ENCODE measurements at regions not wholly inside any gene's neighbourhood (a gene's known extent, or its start where the extent isn't known, plus 50 kb on each side); places are given as distances from the start of the nearest gene placed in this dataset.

DNA sequence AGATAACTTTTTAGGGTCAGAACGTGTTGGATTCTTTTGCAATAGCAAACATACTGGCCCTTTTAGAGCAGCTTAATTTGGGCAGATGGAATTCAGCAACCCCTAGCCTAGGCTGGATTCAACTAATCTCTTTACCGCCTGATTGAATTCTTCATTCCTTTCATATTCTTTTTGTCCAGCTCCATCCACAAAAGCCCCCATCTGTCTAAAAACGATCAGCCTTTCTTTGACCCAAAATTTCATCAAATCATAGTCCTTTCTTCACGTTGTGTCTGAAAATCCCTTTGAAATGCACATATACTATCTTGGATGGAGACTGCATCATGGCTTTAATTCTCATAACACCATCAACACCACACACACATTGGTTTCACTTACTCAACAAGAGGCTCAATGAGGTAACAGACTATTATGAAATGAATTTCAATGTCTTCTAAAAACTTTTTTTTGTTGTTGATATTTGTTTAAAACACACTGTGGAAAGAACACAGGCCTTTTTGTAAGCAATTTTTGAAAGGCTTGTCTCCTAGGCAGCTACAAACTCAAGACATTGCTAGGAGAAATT lies 128.0 kb upstream of the EEA1 start:
- no peaks in the 10 kb centered on the region for H3K4me1 ChIP-seq (ENCODE audit: low read depth)
- ATAC-seq (no peak), DNase-seq (no peak)
- no peak overlapping the region for H3K4me3 ChIP-seq
- TF ChIP-seq, protein P1, sequence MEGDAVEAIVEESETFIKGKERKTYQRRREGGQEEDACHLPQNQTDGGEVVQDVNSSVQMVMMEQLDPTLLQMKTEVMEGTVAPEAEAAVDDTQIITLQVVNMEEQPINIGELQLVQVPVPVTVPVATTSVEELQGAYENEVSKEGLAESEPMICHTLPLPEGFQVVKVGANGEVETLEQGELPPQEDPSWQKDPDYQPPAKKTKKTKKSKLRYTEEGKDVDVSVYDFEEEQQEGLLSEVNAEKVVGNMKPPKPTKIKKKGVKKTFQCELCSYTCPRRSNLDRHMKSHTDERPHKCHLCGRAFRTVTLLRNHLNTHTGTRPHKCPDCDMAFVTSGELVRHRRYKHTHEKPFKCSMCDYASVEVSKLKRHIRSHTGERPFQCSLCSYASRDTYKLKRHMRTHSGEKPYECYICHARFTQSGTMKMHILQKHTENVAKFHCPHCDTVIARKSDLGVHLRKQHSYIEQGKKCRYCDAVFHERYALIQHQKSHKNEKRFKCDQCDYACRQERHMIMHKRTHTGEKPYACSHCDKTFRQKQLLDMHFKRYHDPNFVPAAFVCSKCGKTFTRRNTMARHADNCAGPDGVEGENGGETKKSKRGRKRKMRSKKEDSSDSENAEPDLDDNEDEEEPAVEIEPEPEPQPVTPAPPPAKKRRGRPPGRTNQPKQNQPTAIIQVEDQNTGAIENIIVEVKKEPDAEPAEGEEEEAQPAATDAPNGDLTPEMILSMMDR (IDR thresholded peaks at IDR 0.05): no peak
- H3K36me3 ChIP-seq (ENCODE audit: low read depth): no peaks in the 10 kb centered on the region
- intact Hi-C loops (cut with DNase I, micrococcal nuclease): no loop called here
- H3K9me3 ChIP-seq: no peaks in the 10 kb centered on the region

DNA sequence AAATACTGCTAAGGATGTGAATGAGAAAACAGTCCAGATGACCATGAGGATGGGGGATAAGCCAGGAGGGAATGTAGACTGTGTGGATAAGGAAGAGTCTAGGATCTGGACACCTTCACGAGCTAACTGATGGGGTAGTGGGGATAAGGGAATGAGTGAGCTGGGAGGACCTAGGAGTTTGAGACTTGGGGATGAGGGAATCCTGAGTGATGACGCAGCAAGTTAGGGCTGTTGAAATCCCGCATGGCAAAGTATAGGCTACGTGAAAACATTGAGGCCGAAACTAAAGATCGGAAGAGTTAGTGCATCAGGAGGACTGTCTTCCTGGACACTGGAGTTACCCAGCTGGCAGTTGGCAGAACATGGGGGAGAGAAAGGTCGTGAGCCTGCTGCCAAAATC lies 129.2 kb upstream of the EEA1 start:
- ATAC-seq: no peak
- no peak for DNase-seq
- TF ChIP-seq, protein P1 (IDR thresholded peaks at IDR 0.05): no peak
- no peak overlapping the region for H3K4me3 ChIP-seq
- H3K4me1 ChIP-seq (ENCODE audit: low read depth): no peaks in the 10 kb centered on the region
- H3K9me3 ChIP-seq: no peaks in the 10 kb centered on the region
- no peaks in the 10 kb centered on the region for H3K36me3 ChIP-seq (ENCODE audit: low read depth)
- intact Hi-C loops (cut with DNase I, micrococcal nuclease): no loop called here

DNA sequence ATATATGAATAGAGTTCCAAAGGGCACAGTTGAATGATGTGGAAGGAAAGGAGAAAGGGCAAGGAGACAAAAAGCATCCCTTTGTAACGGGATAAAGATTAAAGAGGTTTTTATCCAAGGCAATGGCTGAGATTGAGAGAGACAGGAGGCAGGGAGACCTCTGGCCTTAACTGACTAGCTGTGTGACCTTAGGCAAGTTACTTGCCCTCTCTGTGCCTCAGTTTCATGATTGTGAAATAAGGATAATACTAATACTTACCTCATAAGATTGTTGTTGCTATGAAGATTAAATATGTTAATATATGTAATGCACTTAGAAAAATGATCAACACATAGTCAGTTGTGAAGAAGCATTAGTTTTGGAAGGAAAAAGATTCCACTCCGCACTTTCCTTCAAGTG lies 130.2 kb upstream of the EEA1 start:
- no peak for DNase-seq
- no peak for ATAC-seq
- intact Hi-C loops (cut with DNase I, micrococcal nuclease): no loop called here
- TF ChIP-seq, protein P1 (IDR thresholded peaks at IDR 0.05): no peak
- H3K4me1 ChIP-seq (ENCODE audit: low read depth): no peaks in the 10 kb centered on the region
- H3K36me3 ChIP-seq (ENCODE audit: low read depth): no peaks in the 10 kb centered on the region
- no peak overlapping the region for H3K4me3 ChIP-seq
- H3K9me3 ChIP-seq: no peaks in the 10 kb centered on the region

DNA sequence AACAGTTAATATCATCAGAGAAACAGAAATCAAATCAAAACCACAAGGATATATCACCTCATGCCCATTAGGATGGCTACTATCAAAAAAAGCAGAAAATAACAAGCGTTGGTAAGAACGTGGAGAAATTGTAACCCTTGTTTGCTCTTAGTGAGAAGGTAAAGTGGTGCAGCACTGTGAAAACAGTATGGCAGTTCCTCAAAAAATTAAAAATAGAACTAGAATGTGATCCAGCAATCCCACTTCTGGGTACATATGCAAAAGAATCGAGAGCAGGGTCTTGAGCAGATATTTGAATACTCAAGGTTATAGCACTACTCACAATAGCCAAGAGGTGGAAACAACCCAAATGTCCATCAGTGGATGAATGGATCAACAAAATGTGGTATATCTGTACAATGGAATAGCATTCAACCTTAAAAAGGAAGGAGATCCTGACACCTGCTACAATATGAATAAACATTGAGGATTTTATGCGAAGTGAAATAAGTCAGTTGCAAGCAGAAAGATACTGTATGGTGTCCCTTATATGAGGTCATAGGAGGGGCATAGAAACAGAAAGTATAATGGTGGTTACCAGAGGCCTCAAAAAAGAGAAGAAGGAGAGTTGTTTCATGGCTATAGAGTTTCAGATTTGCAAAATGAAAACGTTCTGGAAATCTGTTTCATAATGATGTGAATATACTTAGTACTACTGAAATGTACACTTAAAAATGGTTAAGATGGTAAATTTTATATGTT lies 131.0 kb upstream of the EEA1 start:
- intact Hi-C loops (cut with DNase I, micrococcal nuclease): no loop called here
- TF ChIP-seq, protein P1 (IDR thresholded peaks at IDR 0.05): no peak
- Histone ChIP-seq H3K4me3 (no peak overlapping the region), H3K36me3 (ENCODE audit: low read depth) (no peaks in the 10 kb centered on the region), H3K9me3 (no peaks in the 10 kb centered on the region), H3K4me1 (ENCODE audit: low read depth) (no peaks in the 10 kb centered on the region)
- ATAC-seq (peak; percentile 52), DNase-seq (no peak)

DNA sequence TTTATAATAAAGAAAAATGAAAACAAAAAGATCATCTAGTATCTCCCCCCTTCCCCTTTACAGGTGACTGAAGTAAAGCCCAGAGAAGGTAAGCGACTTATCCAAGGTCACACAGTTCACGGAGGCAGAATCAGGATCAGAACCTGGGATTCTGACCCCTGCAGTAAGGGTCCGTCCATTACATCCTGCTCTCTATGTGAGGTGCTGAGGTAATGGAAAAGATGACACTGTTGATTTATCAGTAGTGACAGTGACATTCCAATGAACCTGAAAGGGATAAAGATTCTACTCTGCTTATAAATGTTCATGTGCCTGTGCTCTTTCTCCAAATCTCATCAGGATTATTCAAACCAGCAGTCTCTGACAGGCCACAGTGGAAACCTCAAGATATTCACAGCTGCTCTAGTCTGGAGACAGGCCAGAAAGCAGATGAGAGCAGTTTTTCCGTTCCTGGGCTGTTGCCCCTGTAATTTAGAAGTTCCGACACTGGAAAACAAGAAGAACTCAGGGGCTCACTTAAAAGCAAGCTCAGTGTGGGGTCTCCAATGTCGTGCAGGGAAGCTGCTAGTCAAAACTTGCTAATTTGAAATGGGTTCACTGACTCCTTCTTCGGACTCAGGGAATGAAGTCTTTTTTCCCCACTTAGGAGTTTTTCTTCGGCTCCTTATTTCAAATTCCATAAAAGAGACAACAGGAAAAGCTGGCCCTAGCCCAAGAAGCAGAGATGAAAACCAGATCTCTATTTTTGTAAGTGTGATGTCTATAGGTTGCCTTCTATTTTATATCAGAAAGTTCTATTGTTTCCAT lies 131.8 kb upstream of the EEA1 start:
- Histone ChIP-seq H3K9me3 (no peaks in the 10 kb centered on the region), H3K4me3 (no peak overlapping the region), H3K4me1 (ENCODE audit: low read depth) (no peaks in the 10 kb centered on the region), H3K36me3 (ENCODE audit: low read depth) (no peaks in the 10 kb centered on the region)
- ATAC-seq (no peak), DNase-seq (peak in 1 of 3 donors; percentile 29)
- TF ChIP-seq, protein P1 (IDR thresholded peaks at IDR 0.05): no peak
- intact Hi-C loops (cut with DNase I, micrococcal nuclease): no loop called here

Measured in mucosa of descending colon (tissue), 3 donors.